Common myeloid progenitor, CD34-positive (primary cell): ENCODE measurements at regions not wholly inside any gene's neighbourhood (a gene's known extent, or its start where the extent isn't known, plus 50 kb on each side); places are given as distances from the start of the nearest gene placed in this dataset.

Experiments used
- CTCF ChIA-PET: fragments of 350-600 bp; sonication (Branson Sonifier 250); formaldehyde crosslinking; loops from one replicate; lab custom pipeline; 2021; ENCODE audit warnings: antibody characterized with exemption; lab: Charles Lee
- POLR2A ChIA-PET: fragments of 350-600 bp; sonication (Branson Sonifier 250); formaldehyde crosslinking; loops from one replicate; lab custom pipeline; 2021; ENCODE audit warnings: antibody characterized with exemption; lab: Charles Lee
- DNase-seq, 3 donors: peaks; one replicate each; pipeline versions ENCODE4 v3.0.0 to v3.0.0-alpha.2; 2013
- H3K27ac ChIP-seq, 2 experiments: 1 replicate in 1 of 2; 2 replicates in 1 of 2; pipeline ENCODE4 v1.7.0; 2013; ENCODE audit warnings: inconsistent platforms in 2 of 2, low read length in 2 of 2, mild to moderate bottlenecking in 2 of 2, low read depth in 1 of 2, moderate library complexity in 1 of 2; ENCODE audit not compliant: severe bottlenecking in 2 of 2, insufficient read depth in 1 of 2, poor library complexity in 1 of 2
- H3K27me3 ChIP-seq, 5 experiments: replicated peaks in 2 of 5; 1 replicate in 3 of 5; 2 replicates in 2 of 5; pipeline versions ENCODE4 v1.6.1 to v1.7.0; 2013; ENCODE audit warnings: low read length in 4 of 5, mild to moderate bottlenecking in 2 of 5, moderate library complexity in 2 of 5, inconsistent platforms in 1 of 5; ENCODE audit not compliant: insufficient read depth in 5 of 5, control insufficient read depth in 4 of 5
- H3K36me3 ChIP-seq, 4 experiments: 1 replicate in 2 of 4; 2 replicates in 2 of 4; pipeline versions ENCODE4 v1.6.1 to v1.7.0; 2013; ENCODE audit warnings: low read length in 3 of 4, control low read depth in 1 of 4, mild to moderate bottlenecking in 1 of 4; ENCODE audit not compliant: control insufficient read depth in 4 of 4, insufficient read depth in 4 of 4
- H3K4me1 ChIP-seq, 4 experiments: 1 replicate in 3 of 4; 2 replicates in 1 of 4; pipeline versions ENCODE4 v1.6.1 to v1.7.1; 2013; ENCODE audit warnings: low read length in 3 of 4, mild to moderate bottlenecking in 3 of 4, control low read depth in 1 of 4, inconsistent platforms in 1 of 4, moderate library complexity in 1 of 4; ENCODE audit not compliant: control insufficient read depth in 4 of 4, insufficient read depth in 4 of 4; ENCODE audit errors: control extremely low read depth in 1 of 4
- H3K4me3 ChIP-seq, 7 experiments: 1 replicate in 4 of 7; 2 replicates in 3 of 7; pipeline versions ENCODE4 v1.5.1 to v1.7.0; 2013; ENCODE audit warnings: mild to moderate bottlenecking in 7 of 7, low read length in 6 of 7, moderate library complexity in 6 of 7, inconsistent platforms in 2 of 7, low read depth in 2 of 7, control low read depth in 1 of 7; ENCODE audit not compliant: insufficient read depth in 4 of 7, control insufficient read depth in 1 of 7; ENCODE audit errors: extremely low read depth in 1 of 7
- H3K9me3 ChIP-seq, 5 experiments: 1 replicate in 4 of 5; 2 replicates in 1 of 5; pipeline versions ENCODE4 v1.6.1 to v1.7.1; 2013; ENCODE audit warnings: low read length in 4 of 5, mild to moderate bottlenecking in 2 of 5, inconsistent platforms in 1 of 5, low read depth in 1 of 5, moderate library complexity in 1 of 5; ENCODE audit not compliant: control insufficient read depth in 4 of 5, insufficient read depth in 2 of 5; ENCODE audit errors: control extremely low read depth in 1 of 5
- WGBS: methylation state at CpG from one replicate; pipeline ENCODE4 v1.1.5; 2013; ENCODE audit not compliant: insufficient coverage; 5-methylcytosine and 5-hydroxymethylcytosine counted together

DNA sequence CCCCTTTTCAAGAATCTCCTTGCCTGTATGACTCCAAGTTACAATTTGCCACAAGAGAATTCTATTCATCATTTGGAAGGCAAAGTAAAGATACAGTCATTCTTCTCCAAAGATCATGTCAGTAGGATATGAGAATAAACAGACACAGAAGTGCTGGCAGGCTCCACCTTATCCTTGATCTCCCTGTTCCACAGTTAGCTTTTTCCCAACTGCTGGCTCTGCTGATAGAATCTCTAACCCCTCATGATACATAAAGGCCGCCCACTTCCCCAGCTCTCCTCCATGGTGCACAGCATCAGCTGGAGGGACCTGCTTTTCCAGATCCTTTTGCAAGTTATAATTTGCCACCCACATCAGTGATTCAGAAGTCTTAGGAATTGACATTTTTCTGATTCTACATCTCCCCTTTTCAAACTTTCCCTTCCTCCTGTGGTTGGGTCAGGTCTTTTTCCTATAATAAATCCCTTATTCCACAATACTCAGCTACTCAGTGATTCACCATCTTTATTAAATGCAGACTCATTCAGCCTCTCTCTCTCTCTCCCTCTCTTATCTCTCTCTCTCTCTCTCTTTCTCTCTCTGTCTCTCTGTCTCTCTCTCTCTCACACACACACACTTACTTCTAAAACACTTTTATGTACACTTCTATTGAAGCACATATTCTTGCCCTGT is 465.4 kb downstream of the GBE1 start:
- Histone ChIP-seq H3K9me3 (no peaks in the 10 kb centered on the region), H3K4me1 (no peaks in the 10 kb centered on the region), H3K27ac (no peak overlapping the region), H3K27me3 (no peaks in the 10 kb centered on the region), H3K4me3 (no peak overlapping the region), H3K36me3 (no peaks in the 10 kb centered on the region)
- ChIA-PET POLR2A (no interaction called here), CTCF (no interaction called here)
- no peak for DNase-seq
- WGBS: 100% methylated on average over 1 of the region's 1 CpG

DNA sequence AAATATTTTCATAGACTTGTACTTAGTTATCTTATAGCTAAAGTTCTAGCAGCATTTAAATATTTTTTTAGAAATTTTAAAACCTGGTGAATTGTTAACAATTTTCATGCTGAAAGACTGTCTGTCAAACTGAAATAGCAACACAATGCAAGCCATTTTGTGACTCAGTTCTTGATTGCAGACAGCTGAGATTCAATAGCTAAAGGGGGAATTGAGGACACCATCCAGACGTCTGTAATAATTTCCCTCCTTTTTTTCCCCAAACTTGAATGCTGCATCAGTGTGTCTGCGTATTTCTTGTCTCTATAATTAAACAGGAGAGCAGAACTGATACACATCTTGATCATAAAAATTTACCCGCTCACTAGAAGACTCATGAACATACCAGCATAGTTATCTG is 468.3 kb downstream of the GBE1 start:
- CTCF ChIA-PET: no interaction called here
- Histone ChIP-seq H3K27me3 (no peaks in the 10 kb centered on the region), H3K27ac (no peak overlapping the region), H3K4me1 (no peaks in the 10 kb centered on the region), H3K9me3 (no peaks in the 10 kb centered on the region), H3K36me3 (no peaks in the 10 kb centered on the region), H3K4me3 (no peak overlapping the region)
- POLR2A ChIA-PET: no interaction called here
- WGBS: 100% methylated on average over 3 of the region's 3 CpGs
- no peak for DNase-seq

DNA sequence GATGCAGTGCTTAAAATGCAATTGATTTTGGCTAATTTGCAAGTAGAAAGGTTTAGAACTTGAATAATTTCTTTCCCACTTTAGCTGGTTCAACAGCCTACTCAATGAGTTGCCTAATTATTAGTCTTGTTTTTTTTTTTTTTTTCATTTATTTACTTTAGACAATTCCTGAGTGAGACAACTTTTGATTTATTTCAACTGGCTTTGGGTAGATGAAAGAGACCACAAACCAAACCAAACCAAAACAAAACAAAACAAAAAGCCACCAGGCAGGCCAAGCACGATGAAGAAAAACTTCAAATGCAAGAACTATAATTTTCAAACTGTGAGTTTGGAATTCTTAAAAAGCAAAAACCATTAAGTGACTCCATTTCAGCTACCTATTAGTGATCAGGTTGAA is 469.9 kb downstream of the GBE1 start:
- ChIA-PET CTCF (no interaction called here), POLR2A (no interaction called here)
- H3K9me3 ChIP-seq: no peaks in the 10 kb centered on the region
- no peak for DNase-seq
- no peaks in the 10 kb centered on the region for H3K4me1 ChIP-seq
- no peaks in the 10 kb centered on the region for H3K27me3 ChIP-seq
- no peak overlapping the region for H3K27ac ChIP-seq
- H3K4me3 ChIP-seq: no peak overlapping the region
- no peaks in the 10 kb centered on the region for H3K36me3 ChIP-seq
- WGBS: no CpG with 5 or more reads among the region's 1 CpG

DNA sequence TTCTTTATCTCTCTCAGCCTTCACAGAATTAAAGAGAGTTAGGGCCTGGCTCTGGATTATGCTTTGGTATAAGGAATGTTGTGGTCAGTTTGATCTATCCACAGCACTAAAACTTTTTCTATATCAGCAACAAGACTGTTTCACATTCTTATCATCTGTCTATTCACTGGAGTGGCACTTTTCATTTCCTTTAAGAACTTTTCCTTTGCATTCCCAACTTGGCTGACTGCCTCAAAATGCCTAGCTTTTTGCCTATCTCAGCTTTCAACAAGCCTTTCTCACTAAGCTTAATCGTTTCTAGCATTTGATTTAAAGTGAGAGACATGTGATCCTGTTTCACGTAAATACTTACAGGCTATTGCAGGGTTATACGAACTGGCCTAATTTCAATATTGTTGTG is 471.8 kb downstream of the GBE1 start:
- no peak overlapping the region for H3K27ac ChIP-seq
- H3K4me1 ChIP-seq: no peaks in the 10 kb centered on the region
- no peaks in the 10 kb centered on the region for H3K27me3 ChIP-seq
- H3K36me3 ChIP-seq: no peaks in the 10 kb centered on the region
- WGBS: 60% methylated on average over 1 of the region's 3 CpGs
- ChIA-PET POLR2A (no interaction called here), CTCF (no interaction called here)
- no peaks in the 10 kb centered on the region for H3K9me3 ChIP-seq
- no peak overlapping the region for H3K4me3 ChIP-seq
- DNase-seq: no peak

- WGBS: 83% methylated on average over 1 of the region's 4 CpGs
- H3K4me1 ChIP-seq: no peaks in the 10 kb centered on the region
- H3K9me3 ChIP-seq: no peaks in the 10 kb centered on the region
- H3K27me3 ChIP-seq: no peaks in the 10 kb centered on the region
- ChIA-PET POLR2A (no interaction called here), CTCF (no interaction called here)
- no peak overlapping the region for H3K27ac ChIP-seq
- H3K36me3 ChIP-seq: no peaks in the 10 kb centered on the region
- DNase-seq: no peak
- no peak overlapping the region for H3K4me3 ChIP-seq
These were observed 481.7 kb downstream of the GBE1 start for GRCh38 chr3:81279481-81280379.

DNA sequence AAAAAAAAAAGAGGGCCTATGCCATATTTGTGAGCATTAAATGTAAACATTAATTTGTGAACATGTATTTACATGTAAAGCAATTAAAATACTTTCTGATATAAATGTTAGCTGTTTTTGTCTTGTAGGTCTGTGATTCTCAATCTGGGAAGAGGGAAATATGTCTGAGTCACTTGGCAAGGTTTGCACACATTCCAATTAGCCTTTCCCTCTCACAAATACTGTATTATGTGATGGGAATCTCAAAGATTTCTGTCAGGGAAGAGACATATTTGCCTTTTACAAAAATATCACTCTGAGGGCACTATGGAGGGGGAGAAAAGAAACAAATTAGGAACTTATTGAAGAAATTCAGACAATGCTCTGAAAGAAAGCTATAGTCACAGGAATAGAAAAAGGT is 483.6 kb downstream of the GBE1 start:
- ChIA-PET CTCF (no interaction called here), POLR2A (no interaction called here)
- H3K27ac ChIP-seq: no peak overlapping the region
- H3K36me3 ChIP-seq: no peaks in the 10 kb centered on the region
- H3K4me3 ChIP-seq: no peak overlapping the region
- no peaks in the 10 kb centered on the region for H3K9me3 ChIP-seq
- H3K4me1 ChIP-seq: no peaks in the 10 kb centered on the region
- H3K27me3 ChIP-seq: peaks cover 0 to 2% (median 0%) of the 10 kb centered on the region in 5 experiments
- no peak for DNase-seq

GRCh38 chr3:81274671-81275070 is 486.8 kb downstream of the GBE1 start:
- Histone ChIP-seq H3K27me3 (peaks cover 0 to 2% (median 0%) of the 10 kb centered on the region in 5 experiments), H3K9me3 (no peaks in the 10 kb centered on the region), H3K4me3 (no peak overlapping the region), H3K4me1 (peaks cover 0 to 3% (median 0%) of the 10 kb centered on the region in 4 experiments), H3K36me3 (no peaks in the 10 kb centered on the region), H3K27ac (no peak overlapping the region)
- CTCF ChIA-PET: no interaction called here
- DNase-seq: no peak
- POLR2A ChIA-PET: no interaction called here
- 94% methylated on average over 2 of the region's 2 CpGs for WGBS
